HepG2 (cell line): ENCODE measurements at regions not wholly inside any gene's neighbourhood (a gene's known extent, or its start where the extent isn't known, plus 50 kb on each side); places are given as distances from the start of the nearest gene placed in this dataset.

Experiments used
- ATAC-seq: fragments of 200-7000 bp; cut with Tn5 transposase; 3 replicates; pipeline ENCODE4 v1.9.1; 2020; ENCODE audit warnings: mild to moderate bottlenecking, moderate library complexity
- BruUV-seq: library from RNA; stranded (reverse); fragments of 400-500 nt; replicated peaks from 2 replicates; lab custom pipeline; 2021; lab: Mats Ljungman, UMichigan
- CTCF ChIA-PET: fragments of 300-600 bp; formaldehyde crosslinking; extraction: SDS; loops from one replicate; lab custom pipeline; 2021; ENCODE audit warnings: low total read pairs, inconsistent platforms, low intra/inter-chr PET ratio; lab: Yijun Ruan, JAX
- POLR2A ChIA-PET: fragments of 350-600 bp; sonication (Branson Sonifier 250); formaldehyde crosslinking; loops from one replicate; lab custom pipeline; 2020; ENCODE audit warnings: antibody characterized with exemption, inconsistent platforms; lab: Yijun Ruan, JAX
- DNase-seq: peaks from one replicate; pipeline ENCODE4 v3.0.0-alpha.2; 2015; ENCODE audit warnings: low spot score
- FAIRE-seq: peaks from 3 replicates; lab custom pipeline; 2011; peaks lifted over from hg19 to GRCh38; lab: Jason Lieb, UNC
- H2AFZ ChIP-seq: one replicate; pipeline ENCODE4 v1.6.1; 2011; ENCODE audit warnings: low read length, inconsistent platforms
- H3K27ac ChIP-seq: fragments of 300-600 bp; 3 replicates; pipeline ENCODE4 v1.8.0; 2011; ENCODE audit warnings: mixed run types, mild to moderate bottlenecking, mixed read lengths, low read length, inconsistent platforms; ENCODE audit not compliant: insufficient read depth; ENCODE audit errors: extremely low read length
- H3K27me3 ChIP-seq, 2 experiments: fragments of 200-600 bp in 1 of 2; 2 replicates in 1 of 2; 3 replicates in 1 of 2; pipeline versions ENCODE4 v1.6.0 to v1.8.0; 2011; ENCODE audit warnings: low read length in 2 of 2, mild to moderate bottlenecking in 2 of 2, moderate library complexity in 2 of 2, inconsistent platforms in 1 of 2; ENCODE audit not compliant: insufficient read depth in 2 of 2, control insufficient read depth in 1 of 2
- H3K36me3 ChIP-seq, 2 experiments: fragments of 200-600 bp in 1 of 2; replicated peaks in 1 of 2; 2 replicates in 1 of 2; 3 replicates in 1 of 2; pipeline versions ENCODE4 v1.5.1 to v1.8.0; 2011; ENCODE audit warnings: low read length in 2 of 2, inconsistent platforms in 1 of 2; ENCODE audit not compliant: insufficient read depth in 2 of 2, control insufficient read depth in 1 of 2
- H3K4me1 ChIP-seq: 2 replicates; pipeline ENCODE4 v1.5.1; 2012; ENCODE audit warnings: low read length, inconsistent platforms; ENCODE audit not compliant: insufficient read depth
- H3K4me2 ChIP-seq: 2 replicates; pipeline ENCODE4 v1.6.0; 2011; ENCODE audit warnings: low read depth, low read length, inconsistent platforms
- H3K4me3 ChIP-seq, 3 experiments: fragments of 200-600 bp in 1 of 3; sonication (generic), shearing (Covaris generic) in 1 of 3; replicated peaks in 1 of 3; 2 replicates each; pipeline ENCODE4 v1.5.1; 2011 to 2016; ENCODE audit warnings: low read length in 3 of 3, inconsistent platforms in 2 of 3, low read depth in 2 of 3, mild to moderate bottlenecking in 2 of 3, control low read depth in 1 of 3, mixed read lengths in 1 of 3; ENCODE audit not compliant: insufficient read depth in 1 of 3
- H3K79me2 ChIP-seq: one replicate; pipeline ENCODE4 v1.6.1; 2011; ENCODE audit warnings: low read length, inconsistent platforms; ENCODE audit not compliant: insufficient read depth
- H3K9ac ChIP-seq: 2 replicates; pipeline ENCODE4 v1.6.0; 2011; ENCODE audit warnings: mild to moderate bottlenecking, low read depth, low read length, inconsistent platforms; ENCODE audit not compliant: insufficient read depth
- H3K9me3 ChIP-seq: 2 replicates; pipeline ENCODE4 v1.5.1; 2012; ENCODE audit warnings: mild to moderate bottlenecking, low read length
- H4K20me1 ChIP-seq: 2 replicates; pipeline ENCODE4 v1.6.0; 2011; ENCODE audit warnings: inconsistent platforms, mild to moderate bottlenecking, low read length, moderate library complexity; ENCODE audit not compliant: insufficient read depth
- BCLAF1 ChIP-seq: fragments of 450-650 bp; IDR thresholded peaks from 2 replicates; pipeline ENCODE4 v1.6.1; 2017; ENCODE audit warnings: mild to moderate bottlenecking
- MAF1 ChIP-seq: sonication (generic); formaldehyde crosslinking; IDR thresholded peaks from 2 replicates; pipeline ENCODE4 v1.5.0; 2020; ENCODE audit warnings: missing genetic modification reagents, borderline replicate concordance
- PAXIP1 ChIP-seq: sonication (generic); formaldehyde crosslinking; conservative IDR thresholded peaks from 2 replicates; pipeline ENCODE4 v1.4.0; 2020; ENCODE audit warnings: mild to moderate bottlenecking, missing genetic modification reagents, moderate library complexity
- ZBTB38 ChIP-seq: sonication (generic); formaldehyde crosslinking; IDR thresholded peaks from 2 replicates; pipeline ENCODE4 v1.5.1; 2020; ENCODE audit warnings: mild to moderate bottlenecking, missing genetic modification reagents
- ZNF292 ChIP-seq: sonication (generic); formaldehyde crosslinking; IDR thresholded peaks from 2 replicates; pipeline ENCODE4 v1.8.1; 2022; ENCODE audit warnings: mild to moderate bottlenecking, low read depth, missing genetic modification reagents, borderline replicate concordance
- ZNF737 ChIP-seq: sonication (generic); formaldehyde crosslinking; IDR thresholded peaks from 2 replicates; pipeline ENCODE4 v1.5.0; 2020; ENCODE audit warnings: missing genetic modification reagents, mild to moderate bottlenecking, borderline replicate concordance
- ZNF768 ChIP-seq: sonication (generic); formaldehyde crosslinking; IDR thresholded peaks from 2 replicates; pipeline ENCODE4 v1.4.0; 2020; ENCODE audit warnings: missing genetic modification reagents
- WGBS: methylation state at CpG from one replicate; pipeline ENCODE4 v1.1.6; 2017; ENCODE audit warnings: low lambda C conversion rate; 5-methylcytosine and 5-hydroxymethylcytosine counted together
- in situ Hi-C: cut with HindIII; loops from 2 replicates; pipeline ENCODE4 v1.10.0; 2017; ENCODE audit warnings: low pct_unique_long_range_greater_than_20kb; ENCODE audit not compliant: extremely low pct_ligation_motif_present
- intact Hi-C: fragments of 100-400 bp; cut with micrococcal nuclease; formaldehyde crosslinking; loops from one replicate; pipeline ENCODE4 v1.10.0; 2022; ENCODE audit not compliant: unreplicated experiment

GRCh38 chr6:22399693-22400092 is 102.9 kb upstream of the PRL start:
- DNase-seq = no peak
- intact Hi-C loops (no loop called here), in situ Hi-C loops (no loop called here)
- Histone ChIP-seq H3K4me2 (no peak overlapping the region), H3K27me3 (no peaks in the 10 kb centered on the region), H3K9ac (no peak overlapping the region), H3K27ac (no peak overlapping the region), H3K36me3 (no peaks in the 10 kb centered on the region), H4K20me1 (no peaks in the 10 kb centered on the region), H3K79me2 (no peaks in the 10 kb centered on the region), H3K4me1 (no peaks in the 10 kb centered on the region), H3K4me3 (no peak overlapping the region), H3K9me3 (peaks cover 71% of the 10 kb centered on the region), H2AFZ (no peak overlapping the region)
- FAIRE-seq = no peak
- BruUV-seq = no TSS peak
- WGBS = 43% methylated on average over 4 of the region's 4 CpGs
- CTCF ChIA-PET = no interaction called here
- no peak for ATAC-seq
- POLR2A ChIA-PET = no interaction called here
- TF ChIP-seq PAXIP1 = no peak
- no peak for TF ChIP-seq BCLAF1
- no peak for TF ChIP-seq ZNF292 (CRISPR knock-in tag)
- no peak for TF ChIP-seq ZNF768 (CRISPR knock-in tag)
- no peak for TF ChIP-seq ZBTB38 (CRISPR knock-in tag)
- no peak for TF ChIP-seq ZNF737
- no peak for TF ChIP-seq MAF1
